Astrocyte of the spinal cord (primary cell): ENCODE measurements at regions not wholly inside any gene's neighbourhood (a gene's known extent, or its start where the extent isn't known, plus 50 kb on each side); places are given as distances from the start of the nearest gene placed in this dataset.

Experiments
- DNase-seq: peaks from one replicate; pipeline ENCODE4 v3.0.0; 2011; ENCODE audit warnings: low read depth, low spot score
- H3K4me3 ChIP-seq: 2 replicates; pipeline ENCODE4 v1.5.1; 2011; ENCODE audit warnings: low read depth, mild to moderate bottlenecking, low read length, moderate library complexity
- in situ Hi-C: cut with HindIII; loops from 2 replicates; pipeline ENCODE4 v1.10.0; 2017; ENCODE audit warnings: low sequenced_read_pairs
- TF ChIP-seq, protein P1 (sequence below): IDR thresholded peaks from 2 replicates; pipeline ENCODE4 v1.5.1; 2012; ENCODE audit warnings: low read depth, mild to moderate bottlenecking, low read length, inconsistent platforms

DNA sequence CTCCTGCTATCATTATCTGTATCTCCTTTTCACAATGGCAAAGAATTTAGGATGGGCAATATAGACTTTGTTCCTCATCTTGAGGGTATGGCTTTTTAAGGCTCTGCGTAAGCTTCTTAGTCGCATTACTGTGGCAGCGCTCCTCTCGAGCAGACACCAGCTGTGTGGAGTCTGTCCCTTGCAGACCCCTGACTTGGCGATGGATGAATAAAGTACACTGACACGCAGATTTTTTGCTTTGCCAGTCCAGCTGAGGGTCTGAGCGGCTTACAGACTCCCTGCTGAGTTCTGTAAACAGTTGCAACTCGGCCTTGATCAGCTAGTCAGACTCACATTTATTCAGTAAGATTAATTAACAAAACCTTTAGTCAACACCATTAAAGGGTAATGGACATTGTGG, 390.0 kb upstream of the CNTN5 start:
- in situ Hi-C loops, result no loop called here
- no peak overlapping the region for H3K4me3 ChIP-seq
- TF ChIP-seq, protein P1, sequence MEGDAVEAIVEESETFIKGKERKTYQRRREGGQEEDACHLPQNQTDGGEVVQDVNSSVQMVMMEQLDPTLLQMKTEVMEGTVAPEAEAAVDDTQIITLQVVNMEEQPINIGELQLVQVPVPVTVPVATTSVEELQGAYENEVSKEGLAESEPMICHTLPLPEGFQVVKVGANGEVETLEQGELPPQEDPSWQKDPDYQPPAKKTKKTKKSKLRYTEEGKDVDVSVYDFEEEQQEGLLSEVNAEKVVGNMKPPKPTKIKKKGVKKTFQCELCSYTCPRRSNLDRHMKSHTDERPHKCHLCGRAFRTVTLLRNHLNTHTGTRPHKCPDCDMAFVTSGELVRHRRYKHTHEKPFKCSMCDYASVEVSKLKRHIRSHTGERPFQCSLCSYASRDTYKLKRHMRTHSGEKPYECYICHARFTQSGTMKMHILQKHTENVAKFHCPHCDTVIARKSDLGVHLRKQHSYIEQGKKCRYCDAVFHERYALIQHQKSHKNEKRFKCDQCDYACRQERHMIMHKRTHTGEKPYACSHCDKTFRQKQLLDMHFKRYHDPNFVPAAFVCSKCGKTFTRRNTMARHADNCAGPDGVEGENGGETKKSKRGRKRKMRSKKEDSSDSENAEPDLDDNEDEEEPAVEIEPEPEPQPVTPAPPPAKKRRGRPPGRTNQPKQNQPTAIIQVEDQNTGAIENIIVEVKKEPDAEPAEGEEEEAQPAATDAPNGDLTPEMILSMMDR, result no peak
- no peak for DNase-seq

DNA sequence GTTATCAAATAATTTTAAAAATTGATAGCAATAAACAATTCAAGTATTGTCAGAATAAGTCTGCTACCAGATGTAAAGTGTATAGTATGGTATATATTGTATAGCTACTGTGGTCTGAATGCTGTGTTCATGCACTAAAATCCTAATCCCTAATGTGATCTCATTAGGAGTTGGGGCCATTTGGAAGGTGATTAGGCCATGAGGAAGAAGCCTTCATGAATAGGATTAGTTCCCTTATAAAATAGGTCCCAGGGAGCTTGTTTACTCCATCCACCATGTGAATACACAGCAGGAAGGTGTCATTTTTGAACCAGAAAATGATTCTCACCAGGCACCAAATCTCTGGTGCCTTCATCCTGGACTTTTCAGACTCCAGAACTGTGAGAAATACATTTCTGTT, 363.0 kb upstream of the CNTN5 start:
- in situ Hi-C loops, result no loop called here

DNA sequence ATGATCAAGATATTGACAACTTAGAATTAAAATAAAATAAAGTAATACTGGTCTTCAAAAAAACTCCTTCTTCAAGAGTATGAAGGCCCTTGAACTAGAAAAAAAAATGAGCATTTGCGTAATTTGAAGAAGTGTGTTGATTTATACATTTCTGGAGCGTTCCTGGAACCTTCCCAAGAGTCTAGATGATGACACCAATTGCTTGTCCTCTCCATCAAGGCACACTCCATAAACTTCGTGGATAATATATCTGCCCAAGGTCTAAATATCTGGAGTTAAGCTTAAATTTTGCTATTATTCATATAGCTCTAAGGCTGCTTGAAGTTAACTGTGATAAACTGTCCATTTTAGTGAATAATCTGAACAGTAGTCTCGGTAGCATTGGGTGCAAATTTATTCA, 361.3 kb upstream of the CNTN5 start:
- no peak overlapping the region for H3K4me3 ChIP-seq
- TF ChIP-seq, protein P1, result no peak
- in situ Hi-C loops, result no loop called here
- no peak for DNase-seq

More for the DNA sequence above, 363.0 kb upstream of the CNTN5 start:
- DNase-seq, result no peak
- TF ChIP-seq, protein P1, result no peak
- H3K4me3 ChIP-seq, result no peak overlapping the region

DNA sequence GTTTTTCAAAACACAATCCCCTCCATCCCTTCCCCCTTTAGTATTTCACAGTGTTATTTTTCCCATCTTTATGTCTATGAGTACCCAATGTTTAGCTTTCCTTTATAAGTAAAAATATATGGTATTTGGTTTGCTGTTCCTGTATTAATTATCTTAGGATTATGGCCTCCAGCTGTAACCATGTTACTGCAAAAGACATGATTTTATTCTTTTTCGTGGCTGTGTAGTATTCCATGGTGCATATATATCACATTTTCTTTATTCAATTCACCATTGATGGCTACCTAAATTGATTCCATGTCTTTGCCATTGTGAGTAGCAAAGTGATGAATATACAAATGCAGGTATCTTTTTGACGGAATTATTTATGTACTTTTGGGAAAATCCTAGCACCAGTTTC, 346.4 kb upstream of the CNTN5 start:
- no peak overlapping the region for H3K4me3 ChIP-seq
- in situ Hi-C loops, result no loop called here
- no peak for DNase-seq
- TF ChIP-seq, protein P1, result no peak

DNA sequence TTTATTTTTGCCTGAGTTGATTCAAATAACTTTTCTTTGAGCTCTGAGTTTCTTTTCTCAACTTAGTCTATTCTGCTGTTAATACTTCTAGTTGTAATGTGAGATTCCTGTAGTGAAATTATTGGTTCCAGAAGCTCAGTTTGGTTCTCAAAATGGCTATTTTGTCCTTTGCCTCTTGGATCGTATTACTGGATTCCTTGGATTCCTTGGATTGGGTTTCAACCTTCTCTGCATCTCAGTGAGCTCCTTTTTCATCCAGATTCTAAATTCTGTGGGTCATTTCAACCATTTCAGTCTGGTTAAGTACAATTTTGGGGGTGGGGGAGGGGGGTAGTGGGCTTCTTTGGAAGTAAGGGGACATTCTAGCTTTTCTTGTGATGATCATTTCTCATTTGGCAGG, 341.1 kb upstream of the CNTN5 start:
- in situ Hi-C loops, result no loop called here
- no peak for DNase-seq
- TF ChIP-seq, protein P1, result no peak
- no peak overlapping the region for H3K4me3 ChIP-seq

DNA sequence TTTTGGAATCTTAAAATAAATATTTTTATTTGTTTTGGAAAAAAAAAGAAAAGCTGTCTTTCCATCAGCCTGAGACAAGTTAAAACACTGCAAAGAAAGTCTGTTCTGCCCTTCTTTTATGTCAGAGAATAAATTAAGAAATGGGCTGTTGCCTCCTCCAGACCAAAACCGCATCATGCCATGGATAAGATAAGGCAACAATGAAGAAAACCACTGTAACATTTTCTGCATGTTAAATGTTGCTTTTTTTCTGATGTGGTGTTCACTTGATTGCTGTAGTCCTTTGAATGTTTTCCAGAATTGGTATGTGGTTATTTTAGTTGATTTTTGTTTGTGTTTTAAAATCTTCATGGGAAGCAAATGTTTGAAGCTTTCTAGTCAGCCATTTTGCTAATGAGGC, 319.2 kb upstream of the CNTN5 start:
- TF ChIP-seq, protein P1, result no peak
- DNase-seq, result peak; percentile 3
- no peak overlapping the region for H3K4me3 ChIP-seq
- in situ Hi-C loops, result no loop called here
